GM12873 (cell line): ENCODE measurements at regions not wholly inside any gene's neighbourhood (a gene's known extent, or its start where the extent isn't known, plus 50 kb on each side); places are given as distances from the start of the nearest gene placed in this dataset.

Experiments used
- TF ChIP-seq, protein P1 (sequence below): IDR thresholded peaks from 2 replicates; pipeline ENCODE4 v1.5.1; 2012; ENCODE audit warnings: low read depth, mild to moderate bottlenecking, moderate library complexity, low read length, control low read depth; ENCODE audit not compliant: insufficient read depth; ENCODE audit errors: missing control alignments

DNA sequence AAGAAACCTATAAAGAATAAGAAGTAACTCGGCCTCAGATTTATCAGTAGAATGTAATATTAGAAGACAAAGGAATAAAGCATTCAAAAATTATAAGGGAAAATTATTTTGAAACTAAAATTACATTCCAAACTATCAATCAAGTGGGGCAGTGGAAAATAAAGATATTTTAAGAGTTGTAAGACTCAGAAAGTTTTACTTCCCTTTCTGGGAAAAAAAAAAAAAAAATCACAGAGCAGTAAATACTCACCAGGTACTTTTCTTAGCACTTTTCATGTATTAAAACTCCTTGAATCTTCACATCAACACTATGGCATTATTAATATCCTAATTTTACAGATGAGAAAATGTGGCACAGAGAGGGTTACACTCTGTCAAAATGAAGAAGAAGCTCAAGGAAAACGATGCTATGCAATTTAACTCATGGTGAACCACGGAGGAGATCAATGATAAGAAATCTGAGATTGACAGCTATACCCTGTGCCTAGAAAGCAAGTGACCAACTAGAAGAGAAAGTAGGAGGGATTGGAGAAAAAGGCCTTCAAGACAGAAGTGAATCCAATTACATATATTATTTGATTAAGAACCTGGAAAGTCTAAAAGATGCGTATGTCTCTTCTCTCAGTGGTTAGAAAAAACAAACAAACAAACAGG lies 238.9 kb upstream of the ID2 start:
- TF ChIP-seq, protein P1, sequence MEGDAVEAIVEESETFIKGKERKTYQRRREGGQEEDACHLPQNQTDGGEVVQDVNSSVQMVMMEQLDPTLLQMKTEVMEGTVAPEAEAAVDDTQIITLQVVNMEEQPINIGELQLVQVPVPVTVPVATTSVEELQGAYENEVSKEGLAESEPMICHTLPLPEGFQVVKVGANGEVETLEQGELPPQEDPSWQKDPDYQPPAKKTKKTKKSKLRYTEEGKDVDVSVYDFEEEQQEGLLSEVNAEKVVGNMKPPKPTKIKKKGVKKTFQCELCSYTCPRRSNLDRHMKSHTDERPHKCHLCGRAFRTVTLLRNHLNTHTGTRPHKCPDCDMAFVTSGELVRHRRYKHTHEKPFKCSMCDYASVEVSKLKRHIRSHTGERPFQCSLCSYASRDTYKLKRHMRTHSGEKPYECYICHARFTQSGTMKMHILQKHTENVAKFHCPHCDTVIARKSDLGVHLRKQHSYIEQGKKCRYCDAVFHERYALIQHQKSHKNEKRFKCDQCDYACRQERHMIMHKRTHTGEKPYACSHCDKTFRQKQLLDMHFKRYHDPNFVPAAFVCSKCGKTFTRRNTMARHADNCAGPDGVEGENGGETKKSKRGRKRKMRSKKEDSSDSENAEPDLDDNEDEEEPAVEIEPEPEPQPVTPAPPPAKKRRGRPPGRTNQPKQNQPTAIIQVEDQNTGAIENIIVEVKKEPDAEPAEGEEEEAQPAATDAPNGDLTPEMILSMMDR, result no peak

DNA sequence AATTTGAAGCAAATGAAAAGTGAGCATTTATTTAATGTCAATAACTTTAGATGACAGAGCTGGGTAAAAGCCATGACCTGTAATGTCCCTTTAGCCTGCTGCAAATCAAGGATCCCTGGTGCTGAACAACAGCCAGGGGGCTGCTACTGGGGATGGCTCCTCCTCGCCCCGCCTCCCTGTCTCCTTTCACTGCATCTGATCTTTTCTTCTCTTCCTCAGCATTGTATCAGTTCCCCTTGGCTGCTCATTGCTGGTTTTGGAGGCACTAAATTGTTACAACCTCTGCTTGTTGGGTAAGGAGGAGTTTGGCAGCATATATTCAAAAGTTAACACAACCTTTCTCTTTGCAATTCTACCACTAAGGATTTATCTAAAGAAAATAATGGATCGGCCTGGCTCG lies 236.3 kb upstream of the ID2 start:
- TF ChIP-seq, protein P1, result no peak

DNA sequence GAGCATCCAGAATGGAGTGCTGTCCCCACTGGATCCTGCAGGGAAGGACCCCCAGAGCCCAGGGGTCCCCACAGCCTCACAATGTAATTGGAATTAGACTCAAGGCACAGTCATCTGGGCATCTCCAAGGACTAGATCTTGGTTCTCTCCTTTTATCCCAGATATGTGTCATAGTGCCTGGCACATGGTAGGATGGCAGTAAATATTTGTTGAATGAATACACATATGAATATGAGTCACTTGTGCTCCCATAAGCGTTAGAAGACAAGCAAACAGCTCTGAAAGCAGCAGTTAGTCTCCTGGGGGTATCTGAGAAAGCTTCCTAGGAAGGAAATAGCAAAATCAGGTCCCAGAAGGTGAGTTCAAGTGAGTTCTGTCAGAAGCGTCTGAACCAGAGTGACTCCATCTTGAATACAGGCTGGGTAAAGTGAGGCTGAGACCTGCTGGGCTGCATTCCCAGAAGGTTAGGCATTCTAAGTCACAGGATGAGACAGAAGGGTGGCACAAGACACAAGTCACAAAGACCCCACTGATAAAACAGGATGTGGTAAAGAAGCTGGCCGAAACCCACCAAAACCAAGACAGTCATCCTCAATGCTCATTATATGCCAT lies 234.1 kb upstream of the ID2 start:
- TF ChIP-seq, protein P1, result no peak

DNA sequence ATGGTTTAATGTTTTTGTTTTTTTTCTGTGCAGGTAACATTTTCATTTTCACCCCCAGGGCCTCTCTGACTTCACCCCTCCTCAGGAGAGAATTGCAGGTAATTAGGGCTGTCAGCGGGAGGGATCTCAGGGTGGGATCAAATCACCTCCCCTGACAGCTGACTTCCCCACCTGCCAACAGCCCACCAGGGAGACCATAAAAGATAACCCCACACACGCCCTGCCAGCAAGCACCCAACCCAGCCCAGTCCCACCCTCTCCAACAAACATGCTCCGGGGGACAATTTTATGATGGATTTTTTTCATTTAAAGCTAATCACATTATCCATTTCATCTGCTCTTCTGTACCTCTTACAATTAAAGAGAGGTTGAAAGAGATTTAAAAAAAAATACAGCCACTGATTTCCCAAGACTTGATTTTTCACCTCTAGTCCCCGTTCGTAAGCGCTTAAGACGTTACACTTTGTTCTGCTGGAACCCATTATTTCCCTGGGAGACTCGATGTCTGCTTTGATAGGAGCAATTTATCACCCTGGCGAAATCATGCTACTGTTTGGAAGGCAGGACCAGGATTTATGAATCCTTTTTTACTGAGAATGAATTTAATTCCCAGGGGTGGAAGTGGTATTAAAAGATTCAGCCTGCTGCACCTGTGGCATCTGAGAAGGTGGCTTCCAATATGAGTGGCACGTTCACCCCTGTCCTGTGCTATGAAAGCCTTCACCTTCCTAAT lies 232.9 kb upstream of the ID2 start:
- TF ChIP-seq, protein P1, result no peak

DNA sequence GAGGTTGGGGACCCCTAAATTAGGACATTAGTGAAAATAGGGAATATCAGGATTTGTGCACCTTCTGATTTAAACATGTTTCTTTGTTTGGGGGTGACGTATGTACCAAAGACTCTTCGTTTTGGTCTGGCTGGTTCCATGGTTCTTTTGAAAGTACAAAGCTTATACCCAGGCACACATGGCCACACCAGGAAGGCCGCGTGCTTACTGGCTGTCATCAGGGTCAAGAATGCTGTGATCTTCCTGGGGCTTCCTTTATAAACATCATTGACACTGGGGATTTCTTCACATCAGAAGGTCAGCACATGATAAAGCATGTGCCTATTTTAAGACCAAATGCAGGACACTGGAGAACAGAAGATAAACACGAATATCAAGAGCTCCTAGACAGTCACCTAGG lies 230.6 kb upstream of the ID2 start:
- TF ChIP-seq, protein P1, result no peak

DNA sequence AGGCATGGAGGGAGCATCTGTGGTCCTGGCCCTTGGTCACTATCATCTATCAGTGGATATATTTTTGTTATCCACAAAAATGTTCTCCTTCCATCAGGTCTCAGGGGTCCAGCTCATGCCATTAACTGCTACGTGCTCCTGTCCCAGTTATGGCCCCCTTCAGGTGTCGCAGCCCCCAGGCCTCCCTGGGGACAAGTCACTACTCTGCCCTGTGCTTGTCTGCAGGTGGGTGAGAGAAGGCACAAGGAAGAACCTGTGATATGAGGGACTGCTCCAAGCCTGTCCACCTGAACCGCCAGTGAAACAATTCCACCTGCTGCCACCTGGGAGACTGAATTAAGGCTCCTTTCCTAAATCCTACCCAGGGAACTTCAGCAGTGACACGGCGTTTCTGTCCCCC lies 229.6 kb upstream of the ID2 start:
- TF ChIP-seq, protein P1, result no peak
